Right renal cortex interstitium (tissue), 3 donors: ENCODE measurements at regions not wholly inside any gene's neighbourhood (a gene's known extent, or its start where the extent isn't known, plus 50 kb on each side); places are given as distances from the start of the nearest gene placed in this dataset.

Experiments used
- DNase-seq, 3 donors: peaks; one replicate each; pipeline ENCODE4 v3.0.0-alpha.2; 2013; ENCODE audit warnings: low read depth in 3 of 3, low spot score in 2 of 3

GRCh38 chr6:108734271-108734922, 113.8 kb upstream of the ARMC2 start:
- DNase-seq = no peak

- DNase-seq = no peak
Measured at GRCh38 chr6:108735310-108736001, 112.8 kb upstream of the ARMC2 start.

GRCh38 chr6:108736002-108736361, 112.2 kb upstream of the ARMC2 start:
- DNase-seq = no peak

GRCh38 chr6:108736832-108737231, 111.4 kb upstream of the ARMC2 start:
- DNase-seq = no peak

GRCh38 chr6:108737594-108738546, 110.4 kb upstream of the ARMC2 start:
- no peak for DNase-seq

GRCh38 chr6:108738684-108739416, 109.4 kb upstream of the ARMC2 start:
- no peak for DNase-seq

- no peak for DNase-seq
Measured at GRCh38 chr6:108739496-108740330, 108.5 kb upstream of the ARMC2 start.

- no peak for DNase-seq
Measured at GRCh38 chr6:108741331-108741989, 106.8 kb upstream of the ARMC2 start.

- DNase-seq = no peak
Measured at GRCh38 chr6:108742041-108742440, 106.2 kb upstream of the ARMC2 start.

- no peak for DNase-seq
Measured at GRCh38 chr6:108744244-108744972, 103.8 kb upstream of the ARMC2 start.

GRCh38 chr6:108744996-108745395, 103.2 kb upstream of the ARMC2 start:
- no peak for DNase-seq

- no peak for DNase-seq
Measured at GRCh38 chr6:108745664-108746336, 102.4 kb upstream of the ARMC2 start.

- DNase-seq = no peak
Measured at GRCh38 chr6:108746366-108746765, 101.9 kb upstream of the ARMC2 start.

GRCh38 chr6:108746836-108747575, 101.2 kb upstream of the ARMC2 start:
- DNase-seq = peak; percentile 15 to 25 (median 23)

GRCh38 chr6:108748055-108748454, 100.2 kb upstream of the ARMC2 start:
- no peak for DNase-seq

GRCh38 chr6:108748959-108749358, 99.3 kb upstream of the ARMC2 start:
- no peak for DNase-seq

GRCh38 chr6:108750801-108751200, 97.4 kb upstream of the ARMC2 start:
- no peak for DNase-seq
